Gastroesophageal sphincter (tissue), 4 donors: ENCODE measurements at regions not wholly inside any gene's neighbourhood (a gene's known extent, or its start where the extent isn't known, plus 50 kb on each side); places are given as distances from the start of the nearest gene placed in this dataset.
"Not testable (repeated sequence)": the region's sequence is repeated elsewhere in the genome, so short reads cannot be mapped to it uniquely, and the experiment has no call there.

Experiments used
- ATAC-seq: fragments of 150-250 bp; one replicate; pipeline ENCODE4 v1.9.1; 2016; ENCODE audit warnings: mild to moderate bottlenecking, moderate library complexity
- H3K27ac ChIP-seq, 4 donors: fragments of 200-600 bp; sonication (generic) in 3 of 4; 1 replicate in 3 of 4; 2 replicates in 1 of 4; pipeline ENCODE4 v1.5.1; 2016 to 2019
- H3K27me3 ChIP-seq: fragments of 200-600 bp; sonication (generic); one replicate; pipeline ENCODE4 v1.5.1; 2019
- H3K36me3 ChIP-seq, 2 donors: fragments of 200-600 bp; sonication (generic); one replicate each; pipeline ENCODE4 v1.5.1; 2019; ENCODE audit warnings: control low read depth in 1 of 2
- H3K4me1 ChIP-seq, 3 donors: fragments of 200-600 bp; sonication (generic); 1 replicate in 2 of 3; 2 replicates in 1 of 3; pipeline ENCODE4 v1.5.1; 2016 to 2019; ENCODE audit warnings: control low read depth in 2 of 3
- H3K4me3 ChIP-seq, 2 donors: fragments of 200-600 bp; sonication (generic); one replicate each; pipeline ENCODE4 v1.5.1; 2019; ENCODE audit warnings: mild to moderate bottlenecking in 1 of 2, moderate library complexity in 1 of 2
- H3K9me3 ChIP-seq, 3 donors: fragments of 200-600 bp; sonication (generic); one replicate each; pipeline ENCODE4 v1.5.1; 2017 to 2019; ENCODE audit warnings: control low read depth in 2 of 3
- EP300 ChIP-seq: sonication (generic); formaldehyde crosslinking; IDR thresholded peaks from one replicate; pipeline ENCODE4 v1.6.1; 2017; ENCODE audit warnings: antibody characterized with exemption, mild to moderate bottlenecking
- POLR2A ChIP-seq, 2 donors: fragments of 450-650 bp; IDR thresholded peaks; one replicate each; pipeline ENCODE4 v1.6.1; 2017; ENCODE audit warnings: antibody characterized with exemption in 2 of 2, mild to moderate bottlenecking in 2 of 2, moderate library complexity in 1 of 2
- POLR2AphosphoS5 ChIP-seq: sonication (generic); formaldehyde crosslinking; IDR thresholded peaks from one replicate; pipeline ENCODE4 v1.6.1; 2017; ENCODE audit warnings: antibody characterized with exemption
- WGBS, 2 donors: methylation state at CpG; one replicate each; pipeline ENCODE4 v1.1.5; 2018; ENCODE audit warnings: low coverage in 1 of 2; 5-methylcytosine and 5-hydroxymethylcytosine counted together
- TF ChIP-seq, protein P1 (sequence below), 4 experiments: fragments of 200-600 bp in 2 of 4; fragments of 450-650 bp in 2 of 4; sonication (generic) in 1 of 4; IDR thresholded peaks; one replicate each; pipeline ENCODE4 v1.5.1; 2017 to 2019; ENCODE audit warnings: antibody characterized with exemption in 4 of 4, mild to moderate bottlenecking in 2 of 4, moderate library complexity in 2 of 4

GRCh38 chr14:48229091-48229490 lies 553.7 kb upstream of the MDGA2 start:
- no peaks in the 10 kb centered on the region for H3K9me3 ChIP-seq

DNA sequence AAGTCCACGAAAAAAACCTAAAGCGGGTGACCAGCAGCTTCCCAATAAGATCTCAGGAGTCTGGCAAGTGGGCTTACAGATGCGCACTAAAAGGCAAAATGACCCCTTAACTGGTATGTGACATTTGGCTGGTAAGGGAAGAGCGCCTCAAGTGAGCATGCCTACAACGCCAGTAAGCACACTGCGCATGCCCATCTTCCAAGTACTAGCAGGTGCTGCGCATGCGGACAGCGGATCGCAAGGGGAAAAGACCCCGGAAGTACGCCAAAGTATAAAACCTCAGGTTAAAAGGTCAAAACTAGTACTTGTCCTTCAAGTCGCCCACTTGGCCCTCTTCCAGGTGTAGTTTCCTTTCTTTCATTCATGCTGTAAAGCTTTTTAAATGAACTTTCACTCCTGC lies 518.5 kb upstream of the MDGA2 start:
- Histone ChIP-seq H3K9me3 (no peaks in the 10 kb centered on the region), H3K27ac (no peak overlapping the region), H3K4me3 (no peak overlapping the region), H3K4me1 (no peaks in the 10 kb centered on the region), H3K36me3 (no peaks in the 10 kb centered on the region), H3K27me3 (no peaks in the 10 kb centered on the region)
- 84 to 90% methylated on average over 10 to 13 of the region's 13 CpGs for WGBS, 2 donors
- no peak for ATAC-seq
- no peak for TF ChIP-seq POLR2A (IDR thresholded peaks at IDR 0.05)
- TF ChIP-seq, protein P1, sequence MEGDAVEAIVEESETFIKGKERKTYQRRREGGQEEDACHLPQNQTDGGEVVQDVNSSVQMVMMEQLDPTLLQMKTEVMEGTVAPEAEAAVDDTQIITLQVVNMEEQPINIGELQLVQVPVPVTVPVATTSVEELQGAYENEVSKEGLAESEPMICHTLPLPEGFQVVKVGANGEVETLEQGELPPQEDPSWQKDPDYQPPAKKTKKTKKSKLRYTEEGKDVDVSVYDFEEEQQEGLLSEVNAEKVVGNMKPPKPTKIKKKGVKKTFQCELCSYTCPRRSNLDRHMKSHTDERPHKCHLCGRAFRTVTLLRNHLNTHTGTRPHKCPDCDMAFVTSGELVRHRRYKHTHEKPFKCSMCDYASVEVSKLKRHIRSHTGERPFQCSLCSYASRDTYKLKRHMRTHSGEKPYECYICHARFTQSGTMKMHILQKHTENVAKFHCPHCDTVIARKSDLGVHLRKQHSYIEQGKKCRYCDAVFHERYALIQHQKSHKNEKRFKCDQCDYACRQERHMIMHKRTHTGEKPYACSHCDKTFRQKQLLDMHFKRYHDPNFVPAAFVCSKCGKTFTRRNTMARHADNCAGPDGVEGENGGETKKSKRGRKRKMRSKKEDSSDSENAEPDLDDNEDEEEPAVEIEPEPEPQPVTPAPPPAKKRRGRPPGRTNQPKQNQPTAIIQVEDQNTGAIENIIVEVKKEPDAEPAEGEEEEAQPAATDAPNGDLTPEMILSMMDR (IDR thresholded peaks at IDR 0.05), result no peak
- no peak for TF ChIP-seq EP300
- TF ChIP-seq POLR2AphosphoS5, result no peak

More at GRCh38 chr14:48229091-48229490, 553.7 kb upstream of the MDGA2 start:
- H3K36me3 ChIP-seq, result no peaks in the 10 kb centered on the region
- no peak overlapping the region for H3K4me3 ChIP-seq
- no peak overlapping the region for H3K27ac ChIP-seq
- H3K4me1 ChIP-seq, result peaks cover 0 to 12% (median 3%) of the 10 kb centered on the region in 3 donors
- no peak for ATAC-seq
- TF ChIP-seq, protein P1 (IDR thresholded peaks at IDR 0.05), result no peak
- no peak for TF ChIP-seq EP300
- TF ChIP-seq POLR2AphosphoS5, result no peak
- no peak for TF ChIP-seq POLR2A (IDR thresholded peaks at IDR 0.05)
- H3K27me3 ChIP-seq, result no peaks in the 10 kb centered on the region

DNA sequence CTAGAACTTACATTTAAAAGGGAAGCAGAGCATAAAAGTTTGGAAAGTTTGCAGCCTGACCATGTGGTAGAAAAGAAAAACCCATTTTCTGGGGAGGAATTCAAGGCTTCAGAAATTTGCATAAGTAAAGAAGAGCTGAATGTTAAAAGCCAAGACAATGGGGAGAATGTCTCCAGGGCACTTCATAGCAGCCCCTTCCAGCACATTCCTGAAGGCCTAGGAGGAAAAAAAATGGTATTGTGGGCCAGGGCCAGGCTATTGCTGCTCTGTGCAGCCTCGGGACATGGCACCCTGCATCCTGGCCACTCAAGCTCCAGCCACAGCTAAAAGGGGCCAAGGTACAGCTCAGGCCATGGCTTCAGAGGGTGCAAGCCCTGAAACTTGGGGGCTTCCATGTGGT lies 474.2 kb upstream of the MDGA2 start:
- H3K9me3 ChIP-seq, ATAC-seq: not testable (repeated sequence)

GRCh38 chr14:48140804-48141203 lies 465.4 kb upstream of the MDGA2 start:
- H3K9me3 ChIP-seq, result no peaks in the 10 kb centered on the region
- no peak overlapping the region for H3K4me3 ChIP-seq
- TF ChIP-seq, protein P1 (IDR thresholded peaks at IDR 0.05), result no peak
- TF ChIP-seq POLR2A (IDR thresholded peaks at IDR 0.05) (no peak), POLR2AphosphoS5 (no peak), EP300 (no peak)
- peaks cover 0 to 6% (median 0%) of the 10 kb centered on the region in 3 donors for H3K4me1 ChIP-seq
- no peaks in the 10 kb centered on the region for H3K27me3 ChIP-seq
- H3K36me3 ChIP-seq, result no peaks in the 10 kb centered on the region
- WGBS, 2 donors, result 71 to 89% methylated on average over 3 of the region's 3 CpGs
- no peak overlapping the region for H3K27ac ChIP-seq
- no peak for ATAC-seq

More for the DNA sequence above, 474.2 kb upstream of the MDGA2 start:
- H3K4me3 ChIP-seq, H3K36me3 ChIP-seq, H3K27ac ChIP-seq, H3K27me3 ChIP-seq, H3K4me1 ChIP-seq: not testable (repeated sequence)
- WGBS, 2 donors, result no CpG with 5 or more reads among the region's 1 CpG

- TF ChIP-seq POLR2A (IDR thresholded peaks at IDR 0.05), result no peak
- no peak for TF ChIP-seq POLR2AphosphoS5
- TF ChIP-seq, protein P1 (IDR thresholded peaks at IDR 0.05), result no peak
- TF ChIP-seq EP300, result no peak
- H3K27me3 ChIP-seq, result no peaks in the 10 kb centered on the region
Measured at GRCh38 chr14:48129472-48129871, 454.1 kb upstream of the MDGA2 start.

GRCh38 chr14:48127674-48128073 lies 452.3 kb upstream of the MDGA2 start:
- TF ChIP-seq POLR2AphosphoS5, result no peak
- TF ChIP-seq EP300, result no peak
- TF ChIP-seq, protein P1 (IDR thresholded peaks at IDR 0.05), result no peak
- TF ChIP-seq POLR2A (IDR thresholded peaks at IDR 0.05), result no peak
- Histone ChIP-seq H3K36me3 (no peaks in the 10 kb centered on the region), H3K27me3 (no peaks in the 10 kb centered on the region), H3K27ac (no peak overlapping the region), H3K4me1 (no peaks in the 10 kb centered on the region), H3K4me3 (no peak overlapping the region), H3K9me3 (no peaks in the 10 kb centered on the region)
- no peak for ATAC-seq
- whole genome bisulfite sequencing, 2 donors, result 68 to 74% methylated on average over 3 to 4 of the region's 5 CpGs

More at GRCh38 chr14:48129472-48129871, 454.1 kb upstream of the MDGA2 start:
- no peaks in the 10 kb centered on the region for H3K9me3 ChIP-seq
- H3K36me3 ChIP-seq, result no peaks in the 10 kb centered on the region
- H3K27ac ChIP-seq, result no peak overlapping the region
- no peak overlapping the region for H3K4me3 ChIP-seq
- ATAC-seq, result no peak
- H3K4me1 ChIP-seq, result no peaks in the 10 kb centered on the region
